ENCODE measurements at regions not wholly inside any gene's neighbourhood (a gene's known extent, or its start where the extent isn't known, plus 50 kb on each side); places are given as distances from the start of the nearest gene placed in this dataset.
"Not testable (repeated sequence)": the region's sequence is repeated elsewhere in the genome, so short reads cannot be mapped to it uniquely, and the experiment has no call there.

GRCh38 chr3:95567346-95567745 lies 1247.0 kb upstream of the EPHA6 start:
- 71 to 79% methylated on average over 1 to 3 of the region's 3 CpGs for WGBS, 2 donors (ENCODE audit: low coverage in 1 of 2)
- no peak for TF ChIP-seq POLR2AphosphoS5 (IDR thresholded peaks at IDR 0.05)
- TF ChIP-seq CTCF (IDR thresholded peaks at IDR 0.05) = no peak
- TF ChIP-seq EP300 (IDR thresholded peaks at IDR 0.05; ENCODE audit: low read depth) = no peak
- no peak for TF ChIP-seq POLR2A (IDR thresholded peaks at IDR 0.05)
- in situ Hi-C loops (cut with MboI; ENCODE audit: low pct_ligation_motif_present in 1 of 4, low pct_unique_long_range_greater_than_20kb in 1 of 4, low sequenced_read_pairs in 3 of 4) (no loop called here), intact Hi-C loops (cut with DNase I; ENCODE audit: low total_unique reads) (no loop called here)
- no peak overlapping the region for H3K4me3 ChIP-seq
- H3K36me3 ChIP-seq = no peaks in the 10 kb centered on the region
- no peak overlapping the region for H3K27ac ChIP-seq
- H3K9me3 ChIP-seq = no peaks in the 10 kb centered on the region
- H3K4me1 ChIP-seq = no peaks in the 10 kb centered on the region
- H3K27me3 ChIP-seq = no peaks in the 10 kb centered on the region
- no peak for DNase-seq

GRCh38 chr3:95586754-95587153 lies 1227.6 kb upstream of the EPHA6 start:
- Histone ChIP-seq H3K27me3 (no peaks in the 10 kb centered on the region), H3K4me3 (no peak overlapping the region), H3K9me3 (no peaks in the 10 kb centered on the region), H3K27ac (no peak overlapping the region), H3K4me1 (no peaks in the 10 kb centered on the region), H3K36me3 (no peaks in the 10 kb centered on the region)
- TF ChIP-seq CTCF (IDR thresholded peaks at IDR 0.05) = no peak
- TF ChIP-seq EP300 (IDR thresholded peaks at IDR 0.05; ENCODE audit: low read depth) = no peak
- no peak for TF ChIP-seq POLR2A (IDR thresholded peaks at IDR 0.05)
- no peak for TF ChIP-seq POLR2AphosphoS5 (IDR thresholded peaks at IDR 0.05)
- in situ Hi-C loops (cut with MboI; ENCODE audit: low pct_ligation_motif_present in 1 of 4, low pct_unique_long_range_greater_than_20kb in 1 of 4, low sequenced_read_pairs in 3 of 4) (no loop called here), intact Hi-C loops (cut with DNase I; ENCODE audit: low total_unique reads) (no loop called here)
- WGBS, 2 donors (ENCODE audit: low coverage in 1 of 2) = 63 to 74% methylated on average over 2 of the region's 2 CpGs
- no peak for DNase-seq

- in situ Hi-C loops (cut with MboI; ENCODE audit: low pct_ligation_motif_present in 1 of 4, low pct_unique_long_range_greater_than_20kb in 1 of 4, low sequenced_read_pairs in 3 of 4); H3K36me3 ChIP-seq; H3K27ac ChIP-seq: not testable (repeated sequence)
Observed at GRCh38 chr3:95587641-95588040, 1226.8 kb upstream of the EPHA6 start.

GRCh38 chr3:95588473-95588872 lies 1225.9 kb upstream of the EPHA6 start:
- no peak for TF ChIP-seq EP300 (IDR thresholded peaks at IDR 0.05; ENCODE audit: low read depth)
- no peak for TF ChIP-seq CTCF (IDR thresholded peaks at IDR 0.05)
- TF ChIP-seq POLR2AphosphoS5 (IDR thresholded peaks at IDR 0.05) = no peak
- TF ChIP-seq POLR2A (IDR thresholded peaks at IDR 0.05) = no peak
- DNase-seq = no peak
- in situ Hi-C loops (cut with MboI; ENCODE audit: low pct_ligation_motif_present in 1 of 4, low pct_unique_long_range_greater_than_20kb in 1 of 4, low sequenced_read_pairs in 3 of 4) = no loop called here
- Histone ChIP-seq H3K4me3 (no peak overlapping the region), H3K4me1 (no peaks in the 10 kb centered on the region), H3K9me3 (no peaks in the 10 kb centered on the region), H3K27me3 (no peaks in the 10 kb centered on the region), H3K27ac (no peak overlapping the region), H3K36me3 (no peaks in the 10 kb centered on the region)
- 95 to 100% methylated on average over 1 to 11 of the region's 13 CpGs for WGBS, 2 donors (ENCODE audit: low coverage in 1 of 2)
- intact Hi-C loops (cut with DNase I; ENCODE audit: low total_unique reads) = no loop called here

More at GRCh38 chr3:95587641-95588040, 1226.8 kb upstream of the EPHA6 start:
- H3K9me3 ChIP-seq; H3K4me1 ChIP-seq; DNase-seq; H3K27me3 ChIP-seq; H3K4me3 ChIP-seq; intact Hi-C loops (cut with DNase I; ENCODE audit: low total_unique reads): not testable (repeated sequence)
- WGBS, 2 donors (ENCODE audit: low coverage in 1 of 2) = 82% methylated on average over 8 of the region's 8 CpGs; no CpG with 5 or more reads in 1 of the 2 donors

- intact Hi-C loops (cut with DNase I; ENCODE audit: low total_unique reads) = no loop called here
- Histone ChIP-seq H3K4me3 (no peak overlapping the region), H3K9me3 (no peaks in the 10 kb centered on the region), H3K4me1 (no peaks in the 10 kb centered on the region), H3K36me3 (no peaks in the 10 kb centered on the region), H3K27me3 (no peaks in the 10 kb centered on the region), H3K27ac (no peak overlapping the region)
- 85% methylated on average over 23 of the region's 26 CpGs; no CpG with 5 or more reads in 1 of the 2 donors for WGBS, 2 donors (ENCODE audit: low coverage in 1 of 2)
- no peak for DNase-seq
- no peak for TF ChIP-seq POLR2AphosphoS5 (IDR thresholded peaks at IDR 0.05)
- TF ChIP-seq CTCF (IDR thresholded peaks at IDR 0.05) = no peak
- no peak for TF ChIP-seq POLR2A (IDR thresholded peaks at IDR 0.05)
- TF ChIP-seq EP300 (IDR thresholded peaks at IDR 0.05; ENCODE audit: low read depth) = no peak
- in situ Hi-C loops (cut with MboI; ENCODE audit: low pct_ligation_motif_present in 1 of 4, low pct_unique_long_range_greater_than_20kb in 1 of 4, low sequenced_read_pairs in 3 of 4) = no loop called here
Observed at GRCh38 chr3:95595416-95596075, 1218.8 kb upstream of the EPHA6 start.

Data from transverse colon (tissue), 4 donors.